KOPT-K1 (cell line): ENCODE measurements at regions not wholly inside any gene's neighbourhood (a gene's known extent, or its start where the extent isn't known, plus 50 kb on each side); places are given as distances from the start of the nearest gene placed in this dataset.
A peak's percentile ranks its signal among the peaks of the same experiment; 100 is the strongest.

Experiments used
- H3K27ac ChIP-seq: fragments of 200-600 bp; sonication (generic); 2 replicates; pipeline ENCODE4 v1.5.1; 2016; ENCODE audit warnings: antibody characterized with exemption, mild to moderate bottlenecking, low read depth, low read length; ENCODE audit not compliant: poor library complexity, severe bottlenecking
- H3K36me3 ChIP-seq: fragments of 200-600 bp; sonication (generic); 2 replicates; pipeline ENCODE4 v1.5.1; 2017; ENCODE audit warnings: antibody characterized with exemption, mild to moderate bottlenecking, low read length, moderate library complexity; ENCODE audit not compliant: insufficient read depth
- H3K9me3 ChIP-seq: fragments of 200-600 bp; sonication (generic); 2 replicates; pipeline ENCODE4 v1.5.1; 2017; ENCODE audit warnings: antibody characterized with exemption, low read length, mild to moderate bottlenecking; ENCODE audit not compliant: insufficient read depth, poor library complexity, severe bottlenecking

DNA sequence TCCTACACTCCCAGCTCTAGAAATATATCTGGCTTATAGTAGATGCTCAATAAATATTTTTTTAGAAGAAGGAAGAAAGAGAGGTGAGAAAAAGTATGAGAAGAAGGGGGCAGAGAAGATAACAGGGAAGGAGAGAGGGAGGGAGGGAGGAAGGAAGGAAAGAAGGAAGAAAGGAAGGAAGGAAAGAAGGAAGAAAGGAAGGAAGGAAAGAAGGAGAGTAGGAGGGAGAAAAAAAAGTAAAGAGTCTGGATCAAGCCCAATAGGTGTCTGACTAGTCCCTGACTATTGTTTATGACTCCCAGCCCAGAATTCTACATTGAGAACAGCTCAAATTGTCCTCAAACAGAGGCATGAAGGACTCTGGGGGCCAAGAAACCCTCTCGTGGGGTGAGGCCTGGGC lies 83.9 kb downstream of the THNSL2 start:
- Histone ChIP-seq H3K9me3 (no peaks in the 10 kb centered on the region), H3K27ac (no peak overlapping the region), H3K36me3 (no peaks in the 10 kb centered on the region)

- H3K27ac ChIP-seq: no peak overlapping the region
- no peaks in the 10 kb centered on the region for H3K36me3 ChIP-seq
- no peaks in the 10 kb centered on the region for H3K9me3 ChIP-seq
Measured at GRCh38 chr2:88253375-88253774, 83.2 kb downstream of the THNSL2 start.

DNA sequence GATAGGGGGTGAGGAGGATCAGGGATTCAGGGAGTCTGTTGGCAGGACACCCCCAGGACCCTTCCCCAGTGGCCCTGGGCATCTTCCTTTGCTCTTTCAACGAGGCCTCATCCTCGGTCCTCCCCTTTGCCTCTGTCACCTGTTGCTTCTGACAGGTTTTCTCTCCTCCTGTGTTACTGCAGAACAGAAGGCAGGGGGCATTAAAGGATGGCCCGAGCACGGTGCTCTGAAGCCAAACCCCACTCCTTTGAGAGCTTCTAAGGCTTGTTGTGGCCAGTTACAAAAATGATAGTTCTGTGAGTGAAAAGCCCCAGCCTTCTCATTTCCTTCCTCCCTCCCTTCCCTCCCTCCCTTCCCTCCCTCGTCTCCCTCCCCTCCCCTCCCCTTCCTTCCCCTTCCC lies 82.5 kb downstream of the THNSL2 start:
- Histone ChIP-seq H3K27ac (no peak overlapping the region), H3K9me3 (no peaks in the 10 kb centered on the region), H3K36me3 (no peaks in the 10 kb centered on the region)

DNA sequence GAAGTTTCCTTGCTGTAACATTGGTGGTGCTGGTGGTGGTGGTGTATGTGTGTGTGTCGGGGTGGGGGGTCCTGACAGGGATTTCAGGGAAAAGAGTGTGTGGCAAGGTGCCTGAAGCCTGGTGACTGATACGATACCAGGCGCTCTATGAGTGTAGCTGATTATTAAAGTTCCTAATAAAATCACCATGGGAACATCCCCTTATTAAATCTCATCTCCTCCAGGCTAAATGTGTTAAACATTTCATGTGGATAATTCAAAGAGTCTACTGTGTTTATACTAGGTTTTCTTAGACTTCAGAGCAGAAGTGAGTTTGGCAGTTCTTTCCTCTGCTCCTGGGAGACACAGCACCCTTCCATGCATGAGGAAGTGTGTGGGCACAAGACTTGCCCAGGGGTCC lies 82.0 kb downstream of the THNSL2 start:
- no peaks in the 10 kb centered on the region for H3K9me3 ChIP-seq
- H3K27ac ChIP-seq: no peak overlapping the region
- no peaks in the 10 kb centered on the region for H3K36me3 ChIP-seq

- H3K9me3 ChIP-seq: no peaks in the 10 kb centered on the region
- no peak overlapping the region for H3K27ac ChIP-seq
- no peaks in the 10 kb centered on the region for H3K36me3 ChIP-seq
Measured at GRCh38 chr2:88250404-88250803, 80.3 kb downstream of the THNSL2 start.

DNA sequence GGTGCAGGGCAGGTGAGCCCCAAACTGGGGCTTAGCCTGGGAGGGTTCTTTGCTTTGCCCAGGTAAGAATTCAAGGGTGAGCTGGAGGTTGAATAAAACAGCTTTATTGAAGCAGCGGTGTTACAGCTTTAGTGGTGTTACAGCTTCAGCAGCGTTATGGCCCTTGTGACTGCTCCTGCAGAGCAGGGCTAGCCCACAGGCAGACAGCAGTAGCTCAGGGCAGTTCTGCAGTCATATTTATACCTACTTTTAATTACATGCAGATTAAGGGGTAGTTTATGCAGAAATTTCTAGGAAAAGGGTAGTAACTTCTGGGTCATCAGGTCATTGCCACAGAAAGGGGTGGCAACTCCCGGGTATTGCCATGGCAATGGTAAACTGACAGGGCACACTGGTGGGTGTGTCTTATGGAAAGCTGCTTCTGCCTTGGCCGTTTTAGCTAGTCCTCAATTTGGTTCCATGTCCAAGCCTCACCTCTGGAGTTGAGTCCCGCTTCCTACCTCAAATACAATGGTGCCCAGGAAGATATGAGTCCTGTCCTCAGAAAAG lies 78.2 kb downstream of the THNSL2 start:
- H3K9me3 ChIP-seq: peaks cover 17% of the 10 kb centered on the region
- H3K27ac ChIP-seq: no peak overlapping the region
- H3K36me3 ChIP-seq: no peaks in the 10 kb centered on the region

DNA sequence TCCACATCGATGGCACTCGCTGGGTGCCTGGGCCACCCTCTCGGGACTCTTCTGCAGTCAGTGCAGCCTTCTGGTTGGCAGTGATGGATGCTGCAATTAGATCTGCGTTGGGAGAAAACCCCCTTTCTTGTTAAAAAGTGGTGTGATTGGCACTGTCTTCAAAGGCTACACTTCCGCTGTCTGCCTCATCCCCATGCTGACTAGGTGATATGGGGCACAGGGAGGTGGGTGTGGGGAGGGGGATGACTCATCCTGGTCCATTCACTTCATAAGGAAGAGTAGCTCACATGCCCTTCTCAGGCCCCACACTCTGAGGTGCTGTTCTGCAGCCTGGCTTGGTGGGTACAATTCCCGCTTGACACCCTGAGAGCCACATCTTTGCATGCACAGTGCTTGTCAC lies 77.4 kb downstream of the THNSL2 start:
- Histone ChIP-seq H3K9me3 (peaks cover 21% of the 10 kb centered on the region), H3K36me3 (no peaks in the 10 kb centered on the region), H3K27ac (no peak overlapping the region)

DNA sequence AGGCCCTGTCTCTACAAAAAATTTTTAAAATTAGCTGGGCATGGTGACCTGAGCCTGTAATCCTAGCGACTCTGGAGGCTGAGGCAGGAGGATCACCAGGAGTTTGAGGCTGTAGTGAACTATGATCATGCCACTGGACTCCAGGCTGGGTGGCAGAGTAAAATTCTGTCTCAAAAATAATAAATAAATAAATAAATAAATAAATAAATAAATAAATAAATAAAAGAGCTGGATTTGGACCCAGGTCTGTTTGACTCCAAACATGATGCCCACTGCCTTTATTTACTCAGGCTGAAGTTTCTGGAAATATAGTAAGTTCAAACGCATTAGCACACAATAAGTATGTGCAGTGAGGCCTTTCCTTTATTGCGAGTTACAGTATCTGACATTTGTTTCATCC lies 75.0 kb downstream of the THNSL2 start:
- Histone ChIP-seq H3K9me3 (peaks cover 21% of the 10 kb centered on the region), H3K36me3 (no peaks in the 10 kb centered on the region), H3K27ac (no peak overlapping the region)

GRCh38 chr2:88239781-88240180 lies 69.6 kb downstream of the THNSL2 start:
- peaks cover 22% of the 10 kb centered on the region for H3K9me3 ChIP-seq
- H3K36me3 ChIP-seq: no peaks in the 10 kb centered on the region
- H3K27ac ChIP-seq: peak overlapping the region; percentile 60

- Histone ChIP-seq H3K36me3 (no peaks in the 10 kb centered on the region), H3K27ac (no peak overlapping the region), H3K9me3 (peaks cover 4% of the 10 kb centered on the region)
Measured at GRCh38 chr2:88236666-88237065, 66.5 kb downstream of the THNSL2 start.
